ENCODE measurements at regions not wholly inside any gene's neighbourhood (a gene's known extent, or its start where the extent isn't known, plus 50 kb on each side); places are given as distances from the start of the nearest gene placed in this dataset.

DNA sequence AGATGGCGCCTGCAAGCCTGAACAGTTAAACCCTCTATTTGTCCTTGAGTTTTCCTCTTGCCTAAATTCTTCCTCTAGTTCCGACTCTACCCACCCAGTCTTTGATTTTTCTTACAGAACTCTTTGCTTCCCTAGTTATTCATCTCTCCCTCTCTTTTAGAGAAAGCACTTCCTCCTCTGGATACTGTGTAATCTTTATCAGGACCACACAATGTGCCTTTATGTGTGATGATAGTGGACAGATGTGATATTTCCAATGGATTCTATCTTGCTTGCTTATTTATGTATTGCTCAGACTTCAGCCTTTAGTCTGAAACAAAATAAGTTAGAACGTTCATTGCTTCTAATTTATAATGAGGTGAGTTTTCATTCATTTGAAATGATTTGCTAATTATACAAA, 79.5 kb upstream of the CAV2 start:
- WGBS (ENCODE audit: insufficient coverage, insufficient replicate concordance, low lambda C conversion rate, missing lambda C conversion rate), result 50% methylated on average over 3 of the region's 3 CpGs
- ChIA-PET RAD21 (ENCODE audit: unreplicated experiment) (no interaction called here), CTCF (no interaction called here), POLR2A (no interaction called here), SMC1A (ENCODE audit: uncharacterized antibody, unreplicated experiment) (no interaction called here)
- BruUV-seq (replicated peaks), result no TSS peak
- FAIRE-seq (no peak), DNase-seq (ENCODE audit: low read depth, low spot score) (no peak), ATAC-seq (no peak)
- Histone ChIP-seq H3K4me3 (no peak overlapping the region), H3K27me3 (replicated peaks in 1 of 2; ENCODE audit: control insufficient read depth in 2 of 2, insufficient read depth in 2 of 2, low read length in 1 of 2) (peaks cover 0 to 3% of the 10 kb centered on the region in 2 experiments; a peak in 1 of 4 replicates), H3K4me1 (ENCODE audit: control insufficient read depth, insufficient read depth, low read length) (no peaks in the 10 kb centered on the region), H3K36me3 (ENCODE audit: control insufficient read depth in 2 of 2, insufficient read depth in 2 of 2, low read length in 1 of 2) (no peaks in the 10 kb centered on the region), H3K79me2 (ENCODE audit: control insufficient read depth, insufficient read depth, low read length) (no peaks in the 10 kb centered on the region), H3K4me2 (ENCODE audit: control insufficient read depth, insufficient read depth) (no peak overlapping the region), H4K20me1 (ENCODE audit: control insufficient read depth, insufficient read depth) (no peaks in the 10 kb centered on the region), H3K9ac (ENCODE audit: control insufficient read depth, insufficient read depth, low read length) (no peak overlapping the region), H3K9me3 (replicated peaks; ENCODE audit: control insufficient read depth, insufficient read depth, low read length) (no peaks in the 10 kb centered on the region), H3K27ac (ENCODE audit: control insufficient read depth, insufficient read depth) (no peak overlapping the region), H2AFZ (ENCODE audit: control insufficient read depth, low read depth, low read length) (no peak overlapping the region)
- in situ Hi-C loops (cut with MboI) (no loop called here), intact Hi-C loops (cut with micrococcal nuclease; ENCODE audit: unreplicated experiment) (no loop called here)
- no peak for TF ChIP-seq RFX5 (IDR thresholded peaks at IDR 0.05; ENCODE audit: low read depth, low read length)
- TF ChIP-seq ZNF217 (IDR thresholded peaks at IDR 0.05), result no peak
- no peak for TF ChIP-seq HCFC1 (IDR thresholded peaks at IDR 0.05; ENCODE audit: low read length)
- no peak for TF ChIP-seq NR2C2 (IDR thresholded peaks at IDR 0.05; ENCODE audit: borderline replicate concordance, control insufficient read depth, insufficient read length, low read depth)
- no peak for TF ChIP-seq BMI1 (IDR thresholded peaks at IDR 0.05; ENCODE audit: borderline replicate concordance)
- TF ChIP-seq, protein P1, sequence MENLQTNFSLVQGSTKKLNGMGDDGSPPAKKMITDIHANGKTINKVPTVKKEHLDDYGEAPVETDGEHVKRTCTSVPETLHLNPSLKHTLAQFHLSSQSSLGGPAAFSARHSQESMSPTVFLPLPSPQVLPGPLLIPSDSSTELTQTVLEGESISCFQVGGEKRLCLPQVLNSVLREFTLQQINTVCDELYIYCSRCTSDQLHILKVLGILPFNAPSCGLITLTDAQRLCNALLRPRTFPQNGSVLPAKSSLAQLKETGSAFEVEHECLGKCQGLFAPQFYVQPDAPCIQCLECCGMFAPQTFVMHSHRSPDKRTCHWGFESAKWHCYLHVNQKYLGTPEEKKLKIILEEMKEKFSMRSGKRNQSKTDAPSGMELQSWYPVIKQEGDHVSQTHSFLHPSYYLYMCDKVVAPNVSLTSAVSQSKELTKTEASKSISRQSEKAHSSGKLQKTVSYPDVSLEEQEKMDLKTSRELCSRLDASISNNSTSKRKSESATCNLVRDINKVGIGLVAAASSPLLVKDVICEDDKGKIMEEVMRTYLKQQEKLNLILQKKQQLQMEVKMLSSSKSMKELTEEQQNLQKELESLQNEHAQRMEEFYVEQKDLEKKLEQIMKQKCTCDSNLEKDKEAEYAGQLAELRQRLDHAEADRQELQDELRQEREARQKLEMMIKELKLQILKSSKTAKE (IDR thresholded peaks at IDR 0.05; ENCODE audit: low read depth, poor library complexity, severe bottlenecking), result no peak
- TF ChIP-seq, protein P2, sequence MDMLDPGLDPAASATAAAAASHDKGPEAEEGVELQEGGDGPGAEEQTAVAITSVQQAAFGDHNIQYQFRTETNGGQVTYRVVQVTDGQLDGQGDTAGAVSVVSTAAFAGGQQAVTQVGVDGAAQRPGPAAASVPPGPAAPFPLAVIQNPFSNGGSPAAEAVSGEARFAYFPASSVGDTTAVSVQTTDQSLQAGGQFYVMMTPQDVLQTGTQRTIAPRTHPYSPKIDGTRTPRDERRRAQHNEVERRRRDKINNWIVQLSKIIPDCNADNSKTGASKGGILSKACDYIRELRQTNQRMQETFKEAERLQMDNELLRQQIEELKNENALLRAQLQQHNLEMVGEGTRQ (IDR thresholded peaks at IDR 0.05; ENCODE audit: borderline replicate concordance, low read depth, low read length), result no peak
- TF ChIP-seq, protein P3, sequence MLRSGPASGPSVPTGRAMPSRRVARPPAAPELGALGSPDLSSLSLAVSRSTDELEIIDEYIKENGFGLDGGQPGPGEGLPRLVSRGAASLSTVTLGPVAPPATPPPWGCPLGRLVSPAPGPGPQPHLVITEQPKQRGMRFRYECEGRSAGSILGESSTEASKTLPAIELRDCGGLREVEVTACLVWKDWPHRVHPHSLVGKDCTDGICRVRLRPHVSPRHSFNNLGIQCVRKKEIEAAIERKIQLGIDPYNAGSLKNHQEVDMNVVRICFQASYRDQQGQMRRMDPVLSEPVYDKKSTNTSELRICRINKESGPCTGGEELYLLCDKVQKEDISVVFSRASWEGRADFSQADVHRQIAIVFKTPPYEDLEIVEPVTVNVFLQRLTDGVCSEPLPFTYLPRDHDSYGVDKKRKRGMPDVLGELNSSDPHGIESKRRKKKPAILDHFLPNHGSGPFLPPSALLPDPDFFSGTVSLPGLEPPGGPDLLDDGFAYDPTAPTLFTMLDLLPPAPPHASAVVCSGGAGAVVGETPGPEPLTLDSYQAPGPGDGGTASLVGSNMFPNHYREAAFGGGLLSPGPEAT (IDR thresholded peaks at IDR 0.05; ENCODE audit: low read depth), result no peak
- TF ChIP-seq ZNF207 (IDR thresholded peaks at IDR 0.05; ENCODE audit: borderline replicate concordance), result no peak
- no peak for TF ChIP-seq ZNF622 (IDR thresholded peaks at IDR 0.05)
- TF ChIP-seq TCF7 (IDR thresholded peaks at IDR 0.05; ENCODE audit: borderline replicate concordance), result no peak
- no peak for TF ChIP-seq PAX5 (IDR thresholded peaks at IDR 0.05; ENCODE audit: borderline replicate concordance, low read depth, low read length)
- TF ChIP-seq, protein P4, sequence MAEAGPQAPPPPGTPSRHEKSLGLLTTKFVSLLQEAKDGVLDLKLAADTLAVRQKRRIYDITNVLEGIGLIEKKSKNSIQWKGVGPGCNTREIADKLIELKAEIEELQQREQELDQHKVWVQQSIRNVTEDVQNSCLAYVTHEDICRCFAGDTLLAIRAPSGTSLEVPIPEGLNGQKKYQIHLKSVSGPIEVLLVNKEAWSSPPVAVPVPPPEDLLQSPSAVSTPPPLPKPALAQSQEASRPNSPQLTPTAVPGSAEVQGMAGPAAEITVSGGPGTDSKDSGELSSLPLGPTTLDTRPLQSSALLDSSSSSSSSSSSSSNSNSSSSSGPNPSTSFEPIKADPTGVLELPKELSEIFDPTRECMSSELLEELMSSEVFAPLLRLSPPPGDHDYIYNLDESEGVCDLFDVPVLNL (IDR thresholded peaks at IDR 0.05; ENCODE audit: low read depth, low read length), result no peak
- TF ChIP-seq SREBF2 (IDR thresholded peaks at IDR 0.05; ENCODE audit: low read length), result no peak
- no peak for TF ChIP-seq FOXM1 (IDR thresholded peaks at IDR 0.05; ENCODE audit: low read depth, low read length)
